ENCODE measurements at regions not wholly inside any gene's neighbourhood (a gene's known extent, or its start where the extent isn't known, plus 50 kb on each side); places are given as distances from the start of the nearest gene placed in this dataset.

DNA sequence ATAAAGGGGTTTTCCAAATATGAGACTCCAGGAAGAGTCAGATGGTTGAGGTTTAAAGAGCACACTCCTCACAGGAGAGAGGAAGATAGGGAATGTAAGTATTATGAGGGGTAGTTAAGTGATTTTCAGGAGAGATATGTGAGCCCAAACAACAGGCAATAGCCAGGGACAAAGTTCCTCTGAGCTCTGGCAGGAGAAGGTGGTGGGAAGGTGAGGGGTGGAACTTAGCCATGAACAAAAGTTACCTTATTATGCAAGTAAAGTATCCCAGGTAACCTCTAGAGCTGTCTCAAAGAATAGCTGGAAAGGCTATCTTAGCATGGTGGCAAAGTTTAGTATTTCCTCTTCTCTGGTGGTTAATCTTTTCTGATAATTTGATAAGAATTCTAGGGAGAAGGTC, 450.5 kb upstream of the PTPRD start:
- TF ChIP-seq, protein P1, sequence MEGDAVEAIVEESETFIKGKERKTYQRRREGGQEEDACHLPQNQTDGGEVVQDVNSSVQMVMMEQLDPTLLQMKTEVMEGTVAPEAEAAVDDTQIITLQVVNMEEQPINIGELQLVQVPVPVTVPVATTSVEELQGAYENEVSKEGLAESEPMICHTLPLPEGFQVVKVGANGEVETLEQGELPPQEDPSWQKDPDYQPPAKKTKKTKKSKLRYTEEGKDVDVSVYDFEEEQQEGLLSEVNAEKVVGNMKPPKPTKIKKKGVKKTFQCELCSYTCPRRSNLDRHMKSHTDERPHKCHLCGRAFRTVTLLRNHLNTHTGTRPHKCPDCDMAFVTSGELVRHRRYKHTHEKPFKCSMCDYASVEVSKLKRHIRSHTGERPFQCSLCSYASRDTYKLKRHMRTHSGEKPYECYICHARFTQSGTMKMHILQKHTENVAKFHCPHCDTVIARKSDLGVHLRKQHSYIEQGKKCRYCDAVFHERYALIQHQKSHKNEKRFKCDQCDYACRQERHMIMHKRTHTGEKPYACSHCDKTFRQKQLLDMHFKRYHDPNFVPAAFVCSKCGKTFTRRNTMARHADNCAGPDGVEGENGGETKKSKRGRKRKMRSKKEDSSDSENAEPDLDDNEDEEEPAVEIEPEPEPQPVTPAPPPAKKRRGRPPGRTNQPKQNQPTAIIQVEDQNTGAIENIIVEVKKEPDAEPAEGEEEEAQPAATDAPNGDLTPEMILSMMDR (IDR thresholded peaks at IDR 0.05; ENCODE audit: low read depth, low read length), result no peak
- in situ Hi-C loops (cut with HindIII; ENCODE audit: low sequenced_read_pairs), result no loop called here
- DNase-seq (ENCODE audit: low read depth, low spot score), result no peak

DNA sequence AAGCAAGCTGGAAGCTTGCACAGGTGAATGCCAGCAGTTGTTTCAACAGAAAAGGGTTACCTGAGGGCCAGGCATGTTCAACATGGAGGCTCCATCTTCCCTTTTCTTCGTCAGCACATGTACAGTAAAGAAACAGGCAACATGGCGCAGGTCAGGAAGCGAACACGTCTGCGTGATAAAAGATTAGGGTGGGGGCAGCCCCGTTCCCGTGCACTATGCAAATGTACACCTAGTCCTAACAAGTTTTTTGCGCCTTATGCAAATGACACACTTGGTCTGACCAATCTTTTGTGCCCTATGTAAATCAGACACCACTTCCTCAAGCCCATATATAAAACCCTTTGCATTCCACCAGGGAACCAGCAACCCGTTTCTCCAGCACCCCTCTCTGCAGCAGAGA, 452.1 kb upstream of the PTPRD start:
- H3K4me3 ChIP-seq (ENCODE audit: low read depth, low read length), result no peak overlapping the region
- TF ChIP-seq, protein P1 (IDR thresholded peaks at IDR 0.05; ENCODE audit: low read depth, low read length), result no peak
- DNase-seq (ENCODE audit: low read depth, low spot score), result no peak
- in situ Hi-C loops (cut with HindIII; ENCODE audit: low sequenced_read_pairs), result no loop called here

More for the DNA sequence above, 450.5 kb upstream of the PTPRD start:
- H3K4me3 ChIP-seq (ENCODE audit: low read depth, low read length), result no peak overlapping the region

DNA sequence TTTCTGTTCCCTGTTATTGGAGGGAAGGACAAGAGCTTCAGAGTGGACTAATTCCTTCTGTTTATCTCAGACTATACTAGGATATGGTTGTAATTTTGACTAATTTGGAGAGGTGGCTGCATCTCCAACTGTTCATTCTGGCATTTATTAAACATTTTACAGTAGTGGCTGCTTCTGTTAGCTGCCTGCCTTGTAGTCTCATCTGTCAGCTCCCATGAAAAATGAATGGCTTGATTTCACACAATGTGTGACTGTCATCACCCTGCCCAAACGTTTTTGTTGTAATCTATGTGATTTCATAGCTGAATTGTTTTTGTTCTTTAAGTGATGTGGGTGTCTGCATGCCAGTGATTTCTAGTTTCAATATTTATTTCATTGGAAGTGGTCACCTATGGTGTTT, 459.4 kb upstream of the PTPRD start:
- TF ChIP-seq, protein P1 (IDR thresholded peaks at IDR 0.05; ENCODE audit: low read depth, low read length), result no peak
- H3K4me3 ChIP-seq (ENCODE audit: low read depth, low read length), result no peak overlapping the region
- no peak for DNase-seq (ENCODE audit: low read depth, low spot score)
- in situ Hi-C loops (cut with HindIII; ENCODE audit: low sequenced_read_pairs), result no loop called here

DNA sequence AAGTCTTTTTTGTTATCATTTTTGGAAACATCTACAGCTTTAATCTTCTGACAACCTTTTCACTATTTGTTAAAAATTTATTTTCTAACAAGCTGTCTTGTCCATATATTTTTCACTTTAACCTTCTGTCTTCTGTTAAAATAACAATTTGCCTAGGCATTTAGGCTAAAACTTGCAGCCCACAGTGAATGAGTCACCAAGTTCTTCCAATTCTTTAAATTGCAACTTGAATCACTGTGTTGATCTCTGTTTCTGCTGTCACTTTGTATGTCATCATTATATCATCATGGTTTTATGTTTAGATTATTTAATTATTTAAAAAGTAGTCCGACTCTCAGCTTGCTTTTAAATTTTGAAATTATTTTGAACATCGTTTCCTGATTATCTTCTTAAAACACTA, 473.8 kb upstream of the PTPRD start:
- in situ Hi-C loops (cut with HindIII; ENCODE audit: low sequenced_read_pairs), result no loop called here

DNA sequence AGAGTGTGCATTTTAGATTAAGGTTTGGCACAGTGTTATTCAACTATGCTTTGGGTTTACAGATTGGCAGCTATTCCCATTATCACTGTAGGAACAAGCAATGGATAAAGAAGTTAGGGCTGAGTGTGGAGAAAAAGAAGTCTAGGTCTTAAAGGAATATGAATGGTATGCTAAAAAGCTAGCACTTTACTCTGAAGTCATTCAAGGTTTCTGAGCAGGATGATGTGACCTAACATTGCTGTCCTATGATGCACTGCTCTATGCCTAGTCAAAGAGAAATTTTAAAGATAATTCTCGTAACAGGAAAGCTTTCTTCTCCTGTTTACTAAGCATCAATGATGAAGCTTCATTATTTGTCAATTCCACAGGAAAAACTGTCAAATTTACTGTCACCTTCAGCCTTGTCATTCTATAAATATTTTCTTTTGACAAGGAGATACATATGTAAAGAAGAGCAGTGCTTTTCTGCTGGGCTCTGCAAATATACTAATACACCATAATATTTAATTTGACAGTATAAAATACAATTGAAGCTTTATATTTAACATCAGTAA, 476.1 kb upstream of the PTPRD start:
- DNase-seq (ENCODE audit: low read depth, low spot score), result peak; percentile 2
- TF ChIP-seq, protein P1 (IDR thresholded peaks at IDR 0.05; ENCODE audit: low read depth, low read length), result no peak
- H3K4me3 ChIP-seq (ENCODE audit: low read depth, low read length), result no peak overlapping the region
- in situ Hi-C loops (cut with HindIII; ENCODE audit: low sequenced_read_pairs), result no loop called here

More for the DNA sequence above, 473.8 kb upstream of the PTPRD start:
- peak; percentile 66 for DNase-seq (ENCODE audit: low read depth, low spot score)
- H3K4me3 ChIP-seq (ENCODE audit: low read depth, low read length), result no peak overlapping the region
- TF ChIP-seq, protein P1 (IDR thresholded peaks at IDR 0.05; ENCODE audit: low read depth, low read length), result no peak

DNA sequence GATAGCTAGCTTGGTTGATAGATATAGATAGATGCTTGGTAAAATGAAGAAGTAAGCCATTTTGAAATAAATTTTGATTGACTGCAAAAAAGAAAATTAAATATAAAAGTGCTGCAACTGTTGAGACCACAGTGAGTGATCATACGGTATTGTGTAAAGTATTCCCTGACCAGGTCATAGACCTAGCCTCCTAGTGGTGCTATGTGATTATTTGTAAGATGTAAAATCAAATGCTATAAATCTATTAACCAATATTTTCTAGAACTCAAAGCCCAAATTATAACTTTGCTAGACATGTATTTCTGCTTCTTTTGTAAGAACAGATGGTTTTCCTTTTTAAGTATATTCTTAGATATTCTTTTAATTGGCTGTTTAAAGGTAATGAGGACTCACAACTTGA, 480.2 kb upstream of the PTPRD start:
- TF ChIP-seq, protein P1 (IDR thresholded peaks at IDR 0.05; ENCODE audit: low read depth, low read length), result no peak
- DNase-seq (ENCODE audit: low read depth, low spot score), result no peak
- in situ Hi-C loops (cut with HindIII; ENCODE audit: low sequenced_read_pairs), result no loop called here
- no peak overlapping the region for H3K4me3 ChIP-seq (ENCODE audit: low read depth, low read length)

DNA sequence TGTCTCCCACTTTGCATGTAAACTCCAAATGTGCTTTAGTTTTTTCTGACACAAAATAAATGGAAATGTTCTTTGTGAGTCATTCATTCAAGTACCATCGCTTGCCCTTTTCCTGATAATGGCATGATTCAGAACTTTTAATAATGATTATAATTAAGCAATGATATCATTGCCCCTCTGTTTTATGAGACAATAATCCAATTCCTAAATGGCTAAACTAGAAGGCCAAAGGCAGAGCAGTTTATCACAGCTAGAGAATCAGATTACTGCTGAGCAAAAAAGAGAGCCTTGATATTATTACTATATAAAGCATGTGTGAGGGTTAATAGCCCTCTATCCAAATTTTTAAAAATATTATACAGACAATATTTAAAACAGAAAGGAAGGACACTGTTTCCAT, 484.2 kb upstream of the PTPRD start:
- H3K4me3 ChIP-seq (ENCODE audit: low read depth, low read length), result no peak overlapping the region
- in situ Hi-C loops (cut with HindIII; ENCODE audit: low sequenced_read_pairs), result no loop called here
- TF ChIP-seq, protein P1 (IDR thresholded peaks at IDR 0.05; ENCODE audit: low read depth, low read length), result no peak
- DNase-seq (ENCODE audit: low read depth, low spot score), result no peak

Measured in astrocyte of the spinal cord (primary cell).